HL-60 (cell line): ENCODE measurements at regions not wholly inside any gene's neighbourhood (a gene's known extent, or its start where the extent isn't known, plus 50 kb on each side); places are given as distances from the start of the nearest gene placed in this dataset.

ENCODE experiments used
- DNase-seq, 2 experiments: peaks; one replicate each; pipeline ENCODE4 v3.0.0-alpha.2; 2010 to 2020; ENCODE audit warnings: low read depth in 1 of 2, low spot score in 1 of 2
- H3K27ac ChIP-seq: fragments of 250-450 bp; sonication (Bioruptor Pico); replicated peaks from 2 replicates; pipeline ENCODE4 v1.5.1; 2020; ENCODE audit warnings: mild to moderate bottlenecking, moderate library complexity
- H3K27me3 ChIP-seq: fragments of 250-450 bp; sonication (Bioruptor Pico); 2 replicates; pipeline ENCODE4 v1.5.1; 2021; ENCODE audit warnings: mild to moderate bottlenecking, moderate library complexity; ENCODE audit not compliant: insufficient read depth, poor library complexity, severe bottlenecking
- H3K4me3 ChIP-seq: replicated peaks from 2 replicates; pipeline ENCODE4 v1.5.1; 2011; ENCODE audit warnings: mild to moderate bottlenecking, control low read depth, low read length; ENCODE audit not compliant: insufficient read depth
- CTCF ChIP-seq: IDR thresholded peaks from one replicate; pipeline ENCODE4 v1.5.1; 2011; ENCODE audit warnings: low read length, control low read depth, inconsistent platforms; ENCODE audit not compliant: insufficient read depth
- GABPA ChIP-seq: IDR thresholded peaks from 2 replicates; pipeline ENCODE4 v1.6.1; 2012; ENCODE audit warnings: low read depth
- POLR2AphosphoS5 ChIP-seq: IDR thresholded peaks from 2 replicates; pipeline ENCODE4 v1.6.1; 2012; ENCODE audit warnings: low read depth
- REST ChIP-seq: IDR thresholded peaks from 2 replicates; pipeline ENCODE4 v1.6.1; 2012; ENCODE audit warnings: low read depth; ENCODE audit not compliant: insufficient replicate concordance
- SPI1 ChIP-seq: IDR thresholded peaks from 2 replicates; pipeline ENCODE4 v1.6.1; 2012; ENCODE audit warnings: low read depth, mild to moderate bottlenecking, borderline replicate concordance

- no peak for DNase-seq
- no peaks in the 10 kb centered on the region for H3K27me3 ChIP-seq
Observed at GRCh38 chr18:78900938-78901909, 78.4 kb upstream of the SALL3 start.

GRCh38 chr18:78901923-78902794 is 77.5 kb upstream of the SALL3 start:
- H3K27ac ChIP-seq: no peak overlapping the region
- no peak overlapping the region for H3K4me3 ChIP-seq
- no peaks in the 10 kb centered on the region for H3K27me3 ChIP-seq
- no peak for DNase-seq
- no peak for TF ChIP-seq CTCF
- no peak for TF ChIP-seq SPI1
- TF ChIP-seq GABPA: no peak
- no peak for TF ChIP-seq REST
- no peak for TF ChIP-seq POLR2AphosphoS5

More at GRCh38 chr18:78900938-78901909, 78.4 kb upstream of the SALL3 start:
- Histone ChIP-seq H3K27ac (no peak overlapping the region), H3K4me3 (no peak overlapping the region)
- TF ChIP-seq POLR2AphosphoS5: no peak
- TF ChIP-seq REST: no peak
- TF ChIP-seq SPI1: no peak
- no peak for TF ChIP-seq GABPA
- no peak for TF ChIP-seq CTCF

- DNase-seq: no peak
- TF ChIP-seq SPI1: no peak
- TF ChIP-seq CTCF: no peak
- TF ChIP-seq GABPA: no peak
- TF ChIP-seq REST: no peak
- no peak for TF ChIP-seq POLR2AphosphoS5
- no peak overlapping the region for H3K27ac ChIP-seq
- no peaks in the 10 kb centered on the region for H3K27me3 ChIP-seq
- H3K4me3 ChIP-seq: no peak overlapping the region
Observed at GRCh38 chr18:78902795-78903435, 76.7 kb upstream of the SALL3 start.
